NCI-H524 (cell line): ENCODE measurements at regions not wholly inside any gene's neighbourhood (a gene's known extent, or its start where the extent isn't known, plus 50 kb on each side); places are given as distances from the start of the nearest gene placed in this dataset.
"Not testable (repeated sequence)": the region's sequence is repeated elsewhere in the genome, so short reads cannot be mapped to it uniquely, and the experiment has no call there.

Experiments
- DNase-seq, 2 experiments: peaks; one replicate each; lab custom pipeline; 2025; lab: John Stamatoyannopoulos, UW

- not testable (repeated sequence) for DNase-seq
These were observed 94.3 kb downstream of the XKR3 start for GRCh38 chr22:16730894-16731293.

GRCh38 chr22:16727491-16727890 is 97.7 kb downstream of the XKR3 start:
- DNase-seq = not testable (repeated sequence)

GRCh38 chr22:16723241-16723640 is 102.0 kb downstream of the XKR3 start:
- DNase-seq = not testable (repeated sequence)

- not testable (repeated sequence) for DNase-seq
These were observed 102.6 kb downstream of the XKR3 start for GRCh38 chr22:16722564-16722963.

GRCh38 chr22:16721961-16722360 is 103.2 kb downstream of the XKR3 start:
- no peak for DNase-seq

- DNase-seq = no peak
These were observed 107.3 kb downstream of the XKR3 start for GRCh38 chr22:16717699-16718558.

GRCh38 chr22:16714568-16714967 is 110.6 kb downstream of the XKR3 start:
- peak in 1 of 2 experiments; percentile 24 for DNase-seq

- not testable (repeated sequence) for DNase-seq
These were observed 109.8 kb upstream of the CCT8L2 start for GRCh38 chr22:16702318-16702870.

GRCh38 chr22:16700390-16700789 is 107.8 kb upstream of the CCT8L2 start:
- DNase-seq = not testable (repeated sequence)

- no peak for DNase-seq
These were observed 106.7 kb upstream of the CCT8L2 start for GRCh38 chr22:16699326-16699725.

GRCh38 chr22:16697492-16698044 is 105.0 kb upstream of the CCT8L2 start:
- not testable (repeated sequence) for DNase-seq

GRCh38 chr22:16696900-16697299 is 104.3 kb upstream of the CCT8L2 start:
- not testable (repeated sequence) for DNase-seq

GRCh38 chr22:16695261-16695660 is 102.7 kb upstream of the CCT8L2 start:
- no peak for DNase-seq

GRCh38 chr22:16693747-16694146 is 101.1 kb upstream of the CCT8L2 start:
- not testable (repeated sequence) for DNase-seq

GRCh38 chr22:16689358-16689757 is 96.7 kb upstream of the CCT8L2 start:
- DNase-seq = not testable (repeated sequence)

- DNase-seq = not testable (repeated sequence)
These were observed 88.7 kb upstream of the CCT8L2 start for GRCh38 chr22:16681290-16681689.

- DNase-seq = not testable (repeated sequence)
These were observed 87.7 kb upstream of the CCT8L2 start for GRCh38 chr22:16680209-16680899.

- not testable (repeated sequence) for DNase-seq
These were observed 86.7 kb upstream of the CCT8L2 start for GRCh38 chr22:16679191-16679834.

GRCh38 chr22:16673433-16673832 is 80.8 kb upstream of the CCT8L2 start:
- DNase-seq = not testable (repeated sequence)

- DNase-seq = not testable (repeated sequence)
These were observed 73.0 kb upstream of the CCT8L2 start for GRCh38 chr22:16665610-16666009.

GRCh38 chr22:16662330-16662729 is 69.7 kb upstream of the CCT8L2 start:
- DNase-seq = not testable (repeated sequence)

- not testable (repeated sequence) for DNase-seq
These were observed 68.4 kb upstream of the CCT8L2 start for GRCh38 chr22:16660989-16661388.
